ENCODE measurements at regions not wholly inside any gene's neighbourhood (a gene's known extent, or its start where the extent isn't known, plus 50 kb on each side); places are given as distances from the start of the nearest gene placed in this dataset.

GRCh38 chr5:88657906-88658775, 224.8 kb downstream of the MEF2C start:
- Histone ChIP-seq H3K27ac (ENCODE audit: insufficient read length, low read depth, low read length) (no peak overlapping the region), H4K20me1 (ENCODE audit: control insufficient read depth, insufficient read depth, insufficient read length) (no peaks in the 10 kb centered on the region), H3K56ac (ENCODE audit: insufficient read length, low read depth, low read length) (no peak overlapping the region), H3K4me2 (ENCODE audit: insufficient read depth, insufficient read length, low read length) (no peak overlapping the region), H3T11ph (ENCODE audit: low read length) (no peak overlapping the region), H4K8ac (replicated peaks; ENCODE audit: insufficient read length, low read depth, low read length) (no peak overlapping the region), H4K91ac (ENCODE audit: insufficient read length, low read depth, low read length) (no peak overlapping the region), H3K79me2 (ENCODE audit: insufficient read depth, low read length) (no peaks in the 10 kb centered on the region), H2AFZ (ENCODE audit: low read length) (no peak overlapping the region), H4K5ac (ENCODE audit: insufficient read length, low read depth, low read length) (no peak overlapping the region), H3K27me3 (ENCODE audit: insufficient read depth, low read length) (peaks cover 19% of the 10 kb centered on the region; the same call in 1 of the 2 replicates), H2BK5ac (ENCODE audit: insufficient read length, low read length) (no peak overlapping the region), H2BK20ac (ENCODE audit: low read depth, low read length, poor library complexity, severe bottlenecking) (no peak overlapping the region), H2BK15ac (ENCODE audit: low read depth, low read length) (no peak overlapping the region), H2AK5ac (ENCODE audit: insufficient read length, low read length) (no peak overlapping the region), H3K18ac (ENCODE audit: insufficient read length, low read depth, low read length) (no peak overlapping the region), H3K14ac (ENCODE audit: insufficient read depth, low read length) (no peak overlapping the region), H3K9me3 (ENCODE audit: control insufficient read depth, low read depth, low read length) (no peaks in the 10 kb centered on the region), H3K23me2 (ENCODE audit: insufficient read length, low read depth, low read length, poor library complexity, severe bottlenecking) (peaks cover 15% of the 10 kb centered on the region), H2BK120ac (ENCODE audit: low read depth, low read length, poor library complexity, severe bottlenecking) (no peak overlapping the region), H2BK12ac (ENCODE audit: insufficient read length, low read depth, low read length) (no peak overlapping the region), H3K9ac (ENCODE audit: extremely low read depth, insufficient read length, low read length) (no peak overlapping the region), H3K23ac (ENCODE audit: insufficient read length, low read depth, low read length) (no peak overlapping the region), H3K4ac (ENCODE audit: low read depth, low read length) (no peak overlapping the region), H3K4me1 (ENCODE audit: insufficient read depth, low read length) (no peaks in the 10 kb centered on the region), H3K79me1 (ENCODE audit: insufficient read depth, low read depth, low read length, poor library complexity, severe bottlenecking) (no peaks in the 10 kb centered on the region)
- no peaks in the 10 kb centered on the region for H3K36me3 Mint-ChIP-seq (ENCODE audit: insufficient read depth in 1 of 3, low read depth in 3 of 3)
- TF ChIP-seq, protein P1, sequence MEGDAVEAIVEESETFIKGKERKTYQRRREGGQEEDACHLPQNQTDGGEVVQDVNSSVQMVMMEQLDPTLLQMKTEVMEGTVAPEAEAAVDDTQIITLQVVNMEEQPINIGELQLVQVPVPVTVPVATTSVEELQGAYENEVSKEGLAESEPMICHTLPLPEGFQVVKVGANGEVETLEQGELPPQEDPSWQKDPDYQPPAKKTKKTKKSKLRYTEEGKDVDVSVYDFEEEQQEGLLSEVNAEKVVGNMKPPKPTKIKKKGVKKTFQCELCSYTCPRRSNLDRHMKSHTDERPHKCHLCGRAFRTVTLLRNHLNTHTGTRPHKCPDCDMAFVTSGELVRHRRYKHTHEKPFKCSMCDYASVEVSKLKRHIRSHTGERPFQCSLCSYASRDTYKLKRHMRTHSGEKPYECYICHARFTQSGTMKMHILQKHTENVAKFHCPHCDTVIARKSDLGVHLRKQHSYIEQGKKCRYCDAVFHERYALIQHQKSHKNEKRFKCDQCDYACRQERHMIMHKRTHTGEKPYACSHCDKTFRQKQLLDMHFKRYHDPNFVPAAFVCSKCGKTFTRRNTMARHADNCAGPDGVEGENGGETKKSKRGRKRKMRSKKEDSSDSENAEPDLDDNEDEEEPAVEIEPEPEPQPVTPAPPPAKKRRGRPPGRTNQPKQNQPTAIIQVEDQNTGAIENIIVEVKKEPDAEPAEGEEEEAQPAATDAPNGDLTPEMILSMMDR (conservative IDR thresholded peaks at IDR 0.05): no peak
- no peak for DNase-seq
- no CpG with 5 or more reads among the region's 5 CpGs for WGBS (ENCODE audit: extremely low coverage, insufficient read length, low lambda C conversion rate)
- H3K27me3 Mint-ChIP-seq (ENCODE audit: low read depth): peaks cover 71% of the 10 kb centered on the region
- H3K4me1 Mint-ChIP-seq: peaks cover 25 to 30% of the 10 kb centered on the region in 2 experiments
- no peak overlapping the region for H3K27ac Mint-ChIP-seq
- H3K9me3 Mint-ChIP-seq: peaks cover 0 to 3% of the 10 kb centered on the region in 2 experiments; a peak in 2 of 5 replicates
- H3K4me3 Mint-ChIP-seq: no peak overlapping the region
